NCI-H510A treated with DMSO at 0.1 percent for 48 hours (cell line): ENCODE measurements at regions not wholly inside any gene's neighbourhood (a gene's known extent, or its start where the extent isn't known, plus 50 kb on each side); places are given as distances from the start of the nearest gene placed in this dataset.

ENCODE experiments used
- DNase-seq: peaks from one replicate; lab custom pipeline; 2025; lab: John Stamatoyannopoulos, UW

GRCh38 chr14:66197276-66197675, 288.9 kb upstream of the CCDC196 start:
- DNase-seq = no peak

GRCh38 chr14:66206554-66206953, 279.6 kb upstream of the CCDC196 start:
- DNase-seq = no peak

GRCh38 chr14:66216763-66217162, 269.4 kb upstream of the CCDC196 start:
- DNase-seq = no peak

GRCh38 chr14:66219886-66220285, 266.3 kb upstream of the CCDC196 start:
- DNase-seq = no peak

GRCh38 chr14:66224492-66225178, 261.5 kb upstream of the CCDC196 start:
- DNase-seq = no peak

GRCh38 chr14:66225337-66225736, 260.8 kb upstream of the CCDC196 start:
- DNase-seq = no peak

- no peak for DNase-seq
Observed at GRCh38 chr14:66228267-66228970, 257.8 kb upstream of the CCDC196 start.

- peak; percentile 22 for DNase-seq
Observed at GRCh38 chr14:66231820-66232219, 254.4 kb upstream of the CCDC196 start.

GRCh38 chr14:66233591-66233990, 252.6 kb upstream of the CCDC196 start:
- peak; percentile 53 for DNase-seq

GRCh38 chr14:66234411-66234810, 251.8 kb upstream of the CCDC196 start:
- DNase-seq = no peak

- no peak for DNase-seq
Observed at GRCh38 chr14:66237741-66238140, 248.4 kb upstream of the CCDC196 start.

- DNase-seq = no peak
Observed at GRCh38 chr14:66238969-66239368, 247.2 kb upstream of the CCDC196 start.

GRCh38 chr14:66239589-66239988, 246.6 kb upstream of the CCDC196 start:
- no peak for DNase-seq

GRCh38 chr14:66240105-66240504, 246.1 kb upstream of the CCDC196 start:
- DNase-seq = no peak

GRCh38 chr14:66242001-66242400, 244.2 kb upstream of the CCDC196 start:
- no peak for DNase-seq

- no peak for DNase-seq
Observed at GRCh38 chr14:66244834-66245233, 241.3 kb upstream of the CCDC196 start.

GRCh38 chr14:66247662-66248193, 238.4 kb upstream of the CCDC196 start:
- DNase-seq = no peak

GRCh38 chr14:66248256-66248655, 237.9 kb upstream of the CCDC196 start:
- DNase-seq = no peak

GRCh38 chr14:66249544-66249943, 236.6 kb upstream of the CCDC196 start:
- no peak for DNase-seq

GRCh38 chr14:66254038-66254437, 232.1 kb upstream of the CCDC196 start:
- DNase-seq = no peak

GRCh38 chr14:66268802-66269334, 217.3 kb upstream of the CCDC196 start:
- no peak for DNase-seq

- DNase-seq = no peak
Observed at GRCh38 chr14:66272221-66272620, 213.9 kb upstream of the CCDC196 start.

- DNase-seq = no peak
Observed at GRCh38 chr14:66273261-66273832, 212.8 kb upstream of the CCDC196 start.
